GM19455 (cell line): ENCODE measurements at regions not wholly inside any gene's neighbourhood (a gene's known extent, or its start where the extent isn't known, plus 50 kb on each side); places are given as distances from the start of the nearest gene placed in this dataset.
"Not testable (repeated sequence)": the region's sequence is repeated elsewhere in the genome, so short reads cannot be mapped to it uniquely, and the experiment has no call there.

Source experiments
- ATAC-seq: cut with Tn5 transposase; IDR thresholded peaks from one replicate; pipeline ENCODE4 v1.9.1; 2021; ENCODE audit not compliant: unreplicated experiment

- ATAC-seq = no peak
Observed at GRCh38 chr13:79997244-79997643, 343.7 kb downstream of the SPRY2 start.

- ATAC-seq = no peak
Observed at GRCh38 chr13:79995334-79995733, 345.6 kb downstream of the SPRY2 start.

GRCh38 chr13:79992111-79992510, 348.8 kb downstream of the SPRY2 start:
- no peak for ATAC-seq

- ATAC-seq = no peak
Observed at GRCh38 chr13:79990048-79990447, 350.9 kb downstream of the SPRY2 start.

GRCh38 chr13:79989217-79989661, 351.7 kb downstream of the SPRY2 start:
- no peak for ATAC-seq

GRCh38 chr13:79988573-79988972, 352.4 kb downstream of the SPRY2 start:
- ATAC-seq = no peak

- ATAC-seq = no peak
Observed at GRCh38 chr13:79987761-79988160, 353.2 kb downstream of the SPRY2 start.

- no peak for ATAC-seq
Observed at GRCh38 chr13:79987323-79987722, 353.6 kb downstream of the SPRY2 start.

GRCh38 chr13:79986890-79987289, 354.0 kb downstream of the SPRY2 start:
- ATAC-seq = no peak

GRCh38 chr13:79974935-79975650, 365.8 kb downstream of the SPRY2 start:
- ATAC-seq = not testable (repeated sequence)

- peak; percentile 81 for ATAC-seq
Observed at GRCh38 chr13:79973533-79973963, 367.4 kb downstream of the SPRY2 start.

- no peak for ATAC-seq
Observed at GRCh38 chr13:79972066-79972569, 368.8 kb downstream of the SPRY2 start.

GRCh38 chr13:79966493-79966895, 374.4 kb downstream of the SPRY2 start:
- ATAC-seq = no peak

- ATAC-seq = no peak
Observed at GRCh38 chr13:79966059-79966458, 374.9 kb downstream of the SPRY2 start.

- no peak for ATAC-seq
Observed at GRCh38 chr13:79946556-79946955, 394.4 kb downstream of the SPRY2 start.

- ATAC-seq = no peak
Observed at GRCh38 chr13:79943346-79944023, 397.4 kb downstream of the SPRY2 start.

GRCh38 chr13:79941752-79942151, 399.2 kb downstream of the SPRY2 start:
- ATAC-seq = no peak

- no peak for ATAC-seq
Observed at GRCh38 chr13:79939689-79940088, 401.2 kb downstream of the SPRY2 start.

GRCh38 chr13:79937771-79938216, 403.1 kb downstream of the SPRY2 start:
- no peak for ATAC-seq

GRCh38 chr13:79937311-79937710, 403.6 kb downstream of the SPRY2 start:
- ATAC-seq = no peak

GRCh38 chr13:79936368-79937136, 404.4 kb downstream of the SPRY2 start:
- no peak for ATAC-seq
